Epithelial cell of proximal tubule (primary cell): ENCODE measurements at regions not wholly inside any gene's neighbourhood (a gene's known extent, or its start where the extent isn't known, plus 50 kb on each side); places are given as distances from the start of the nearest gene placed in this dataset.

Source experiments
- DNase-seq: peaks from one replicate; pipeline ENCODE4 v3.0.0-alpha.2; 2011; ENCODE audit warnings: low read depth
- H3K4me3 ChIP-seq: 2 replicates; pipeline ENCODE4 v1.5.1; 2011; ENCODE audit warnings: low read depth, mild to moderate bottlenecking, low read length
- TF ChIP-seq, protein P1 (sequence below): conservative IDR thresholded peaks from 2 replicates; pipeline ENCODE4 v1.5.1; 2012; ENCODE audit warnings: low read depth, mild to moderate bottlenecking, low read length

DNA sequence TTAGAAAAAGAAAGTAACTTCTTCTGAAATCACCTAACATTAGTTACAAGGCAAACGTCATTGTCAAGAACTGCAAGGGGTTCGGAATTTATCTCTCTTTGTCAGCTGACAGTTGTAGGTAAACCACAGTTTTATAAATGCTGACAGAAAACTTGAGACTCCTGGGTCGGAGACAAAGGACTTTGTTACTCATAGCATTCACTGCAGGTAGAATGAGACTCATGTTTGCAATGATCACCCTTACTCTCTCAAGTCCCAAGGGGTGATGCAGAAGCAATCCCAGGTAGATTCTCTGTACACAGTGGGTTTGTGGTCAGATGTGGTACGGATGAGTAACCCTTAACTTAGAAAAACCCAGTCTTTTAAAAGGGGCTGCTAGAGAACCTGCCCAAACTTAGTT is 757.8 kb downstream of the TRIB2 start:
- H3K4me3 ChIP-seq = no peak overlapping the region
- no peak for DNase-seq
- TF ChIP-seq, protein P1, sequence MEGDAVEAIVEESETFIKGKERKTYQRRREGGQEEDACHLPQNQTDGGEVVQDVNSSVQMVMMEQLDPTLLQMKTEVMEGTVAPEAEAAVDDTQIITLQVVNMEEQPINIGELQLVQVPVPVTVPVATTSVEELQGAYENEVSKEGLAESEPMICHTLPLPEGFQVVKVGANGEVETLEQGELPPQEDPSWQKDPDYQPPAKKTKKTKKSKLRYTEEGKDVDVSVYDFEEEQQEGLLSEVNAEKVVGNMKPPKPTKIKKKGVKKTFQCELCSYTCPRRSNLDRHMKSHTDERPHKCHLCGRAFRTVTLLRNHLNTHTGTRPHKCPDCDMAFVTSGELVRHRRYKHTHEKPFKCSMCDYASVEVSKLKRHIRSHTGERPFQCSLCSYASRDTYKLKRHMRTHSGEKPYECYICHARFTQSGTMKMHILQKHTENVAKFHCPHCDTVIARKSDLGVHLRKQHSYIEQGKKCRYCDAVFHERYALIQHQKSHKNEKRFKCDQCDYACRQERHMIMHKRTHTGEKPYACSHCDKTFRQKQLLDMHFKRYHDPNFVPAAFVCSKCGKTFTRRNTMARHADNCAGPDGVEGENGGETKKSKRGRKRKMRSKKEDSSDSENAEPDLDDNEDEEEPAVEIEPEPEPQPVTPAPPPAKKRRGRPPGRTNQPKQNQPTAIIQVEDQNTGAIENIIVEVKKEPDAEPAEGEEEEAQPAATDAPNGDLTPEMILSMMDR = no peak

DNA sequence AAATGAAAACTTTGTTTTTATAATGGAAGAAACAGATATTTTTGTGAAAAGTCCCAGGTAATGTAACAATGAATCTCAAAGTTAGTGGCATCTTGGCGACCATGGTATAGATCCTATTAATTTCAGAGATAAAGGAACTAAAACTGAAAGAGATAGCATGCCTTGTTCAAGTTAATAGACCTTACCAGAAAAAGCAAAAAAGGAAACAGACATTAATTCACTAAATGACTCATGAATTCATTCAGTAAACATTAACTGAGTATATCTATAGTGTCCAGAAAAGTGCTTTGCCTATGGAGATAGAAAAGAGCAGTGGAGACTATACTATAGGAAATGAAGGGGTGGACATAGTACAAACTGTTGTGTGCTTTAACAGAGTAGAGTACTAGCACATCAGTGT is 763.3 kb downstream of the TRIB2 start:
- TF ChIP-seq, protein P1 = no peak
- no peak for DNase-seq

DNA sequence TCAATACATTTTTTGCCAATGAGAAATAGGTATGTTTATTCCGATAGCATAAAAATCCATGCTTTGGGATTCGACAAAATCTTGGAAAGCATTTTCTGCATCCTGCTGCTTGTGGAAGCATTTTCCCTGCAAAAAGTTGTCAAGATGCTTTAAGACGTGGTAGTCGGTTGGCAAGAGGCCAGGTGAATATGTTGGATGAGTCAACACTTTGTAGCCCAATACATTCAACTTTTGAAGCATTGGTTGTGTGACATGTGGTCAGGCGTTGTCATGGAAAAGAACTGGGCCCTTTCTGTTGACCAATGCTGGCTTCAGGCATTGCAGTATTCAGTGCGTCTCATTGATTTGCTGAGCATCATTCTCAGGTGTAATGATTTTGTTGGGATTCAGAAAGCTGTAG is 764.5 kb downstream of the TRIB2 start:
- DNase-seq = no peak
- TF ChIP-seq, protein P1 = no peak

More for the DNA sequence above, 763.3 kb downstream of the TRIB2 start:
- H3K4me3 ChIP-seq = no peak overlapping the region

DNA sequence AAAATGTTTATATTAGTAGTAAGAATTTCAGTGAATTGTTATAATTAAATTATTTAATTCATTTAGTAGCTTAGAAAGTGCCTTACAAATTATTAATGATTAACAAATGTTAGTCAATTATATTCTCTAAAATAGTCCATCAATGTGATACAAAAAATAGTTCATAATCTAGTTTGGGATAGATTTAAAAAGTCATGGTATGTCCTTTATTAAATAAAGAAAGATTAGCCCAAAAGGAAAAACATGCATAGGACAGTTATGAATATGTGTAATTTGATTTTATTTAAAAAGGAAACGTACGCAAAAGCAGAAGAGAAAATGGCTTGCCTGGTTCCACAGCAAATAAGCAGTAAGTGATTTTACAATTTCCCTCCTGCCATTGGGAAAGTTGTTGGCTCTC is 768.5 kb downstream of the TRIB2 start:
- TF ChIP-seq, protein P1 = no peak
- DNase-seq = no peak
- H3K4me3 ChIP-seq = no peak overlapping the region

More for the DNA sequence above, 764.5 kb downstream of the TRIB2 start:
- H3K4me3 ChIP-seq = no peak overlapping the region

DNA sequence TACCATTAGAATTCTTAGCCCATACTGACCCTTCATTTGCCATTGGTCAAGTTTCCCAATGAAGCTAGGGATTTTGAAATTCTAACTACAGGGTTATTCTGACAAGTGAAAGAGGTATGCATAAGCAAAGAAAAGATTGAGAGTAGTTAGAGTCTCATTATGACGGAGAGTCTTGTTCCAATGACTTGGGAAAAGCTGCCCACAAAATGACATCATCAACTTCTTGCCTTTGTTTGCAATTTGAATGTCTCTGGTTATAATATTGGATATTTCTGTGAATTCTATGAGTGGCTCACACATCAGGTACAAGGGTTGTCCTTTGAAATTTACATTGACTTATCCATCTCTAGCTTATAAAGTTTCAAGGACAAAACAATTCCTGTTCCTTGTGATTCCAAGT is 772.2 kb downstream of the TRIB2 start:
- H3K4me3 ChIP-seq = no peak overlapping the region
- TF ChIP-seq, protein P1 = no peak
- no peak for DNase-seq

DNA sequence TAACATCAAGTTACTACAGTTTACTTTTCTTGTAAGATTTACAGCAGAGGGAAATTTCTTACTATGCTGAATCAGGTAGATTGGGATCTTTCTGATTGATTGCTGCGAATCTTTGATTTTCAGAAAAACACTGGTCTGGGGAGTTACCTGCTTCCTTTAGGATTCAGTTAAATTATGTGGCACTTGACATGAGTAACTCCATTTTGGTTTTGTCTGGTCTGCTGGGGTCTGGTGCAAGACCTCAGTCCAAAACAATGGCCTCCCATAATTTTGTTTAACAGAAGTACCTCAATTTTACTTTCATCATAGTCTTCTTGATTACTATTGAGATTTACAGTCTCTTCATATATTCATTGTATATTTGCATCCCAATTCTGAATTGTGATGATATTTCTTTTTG is 775.5 kb downstream of the TRIB2 start:
- no peak for DNase-seq
- no peak overlapping the region for H3K4me3 ChIP-seq
- TF ChIP-seq, protein P1 = no peak

DNA sequence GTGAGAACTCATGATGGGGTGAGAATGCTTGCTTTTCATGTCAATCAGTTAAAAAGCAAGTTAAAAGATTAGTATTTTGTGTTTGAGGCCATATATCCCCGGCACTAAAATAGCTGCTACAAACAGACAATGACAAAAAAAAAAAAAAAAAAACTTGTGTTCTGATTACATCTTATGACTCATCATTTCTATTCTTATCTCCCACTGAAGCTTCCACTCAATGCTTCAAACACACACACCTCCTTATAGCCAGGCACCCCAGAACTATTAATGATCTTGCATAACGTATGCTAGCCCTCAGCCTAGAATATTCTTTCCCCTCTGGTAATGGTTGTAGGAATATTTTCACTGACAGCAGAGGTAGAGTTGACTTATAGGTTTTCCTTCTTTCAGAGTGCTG is 778.3 kb downstream of the TRIB2 start:
- H3K4me3 ChIP-seq = no peak overlapping the region
- TF ChIP-seq, protein P1 = no peak

More for the DNA sequence above, 778.3 kb downstream of the TRIB2 start:
- no peak for DNase-seq
